ENCODE measurements at regions not wholly inside any gene's neighbourhood (a gene's known extent, or its start where the extent isn't known, plus 50 kb on each side); places are given as distances from the start of the nearest gene placed in this dataset.

DNA sequence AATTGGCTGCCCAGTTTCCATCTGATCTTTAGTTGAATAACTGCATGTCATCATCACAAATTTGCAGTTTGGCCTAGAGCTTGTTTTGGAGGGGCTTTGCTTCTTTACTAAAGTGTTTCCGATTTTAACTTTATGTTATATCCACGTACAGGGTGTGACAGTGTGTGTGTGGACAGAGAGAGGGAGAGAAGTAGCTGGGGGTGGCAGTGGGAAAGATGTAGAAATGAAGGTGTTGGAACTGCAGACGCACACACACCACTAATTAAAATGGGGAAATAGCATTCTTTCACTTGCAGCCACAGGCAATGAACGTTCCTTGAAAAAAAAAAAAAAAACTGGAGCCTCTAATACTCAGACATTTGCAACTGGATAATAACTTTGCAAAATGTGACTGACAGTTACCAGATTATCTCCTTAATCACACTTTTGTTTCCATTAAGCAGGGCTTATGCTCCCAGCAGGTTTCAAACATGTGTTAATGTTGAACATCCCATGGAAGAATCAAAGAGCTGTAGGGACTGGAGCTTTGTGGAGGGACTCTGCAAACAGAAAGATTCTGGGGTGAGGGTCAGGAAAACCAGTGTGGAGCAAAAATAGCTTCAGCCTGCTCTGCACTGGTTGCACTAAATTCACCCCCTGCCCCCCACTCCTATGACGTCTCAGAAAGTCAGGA is 238.1 kb upstream of the TENM4 start:
- no peak for DNase-seq (ENCODE audit: low read depth)

GRCh38 chr11:79676396-79676795 is 235.6 kb upstream of the TENM4 start:
- DNase-seq (ENCODE audit: low read depth) = no peak

DNA sequence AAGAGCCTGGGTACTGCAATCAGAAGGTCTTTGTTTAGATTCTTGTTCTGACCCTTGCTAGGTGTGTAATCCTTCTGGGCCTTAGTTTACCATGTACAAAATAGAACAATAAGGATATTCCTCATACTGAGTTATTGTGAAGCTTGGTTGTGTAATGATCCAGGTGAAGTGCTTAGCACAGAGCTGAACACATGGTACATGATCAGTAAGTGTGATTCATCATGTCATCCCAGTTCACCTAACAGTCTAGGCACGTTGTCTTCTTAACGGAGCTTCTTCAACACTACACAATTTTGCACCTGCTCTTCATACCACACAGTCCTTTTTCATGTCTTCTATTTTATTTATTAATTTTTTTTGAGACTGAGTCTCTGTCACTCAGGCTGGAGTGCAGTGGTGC is 234.3 kb upstream of the TENM4 start:
- DNase-seq (ENCODE audit: low read depth) = no peak

DNA sequence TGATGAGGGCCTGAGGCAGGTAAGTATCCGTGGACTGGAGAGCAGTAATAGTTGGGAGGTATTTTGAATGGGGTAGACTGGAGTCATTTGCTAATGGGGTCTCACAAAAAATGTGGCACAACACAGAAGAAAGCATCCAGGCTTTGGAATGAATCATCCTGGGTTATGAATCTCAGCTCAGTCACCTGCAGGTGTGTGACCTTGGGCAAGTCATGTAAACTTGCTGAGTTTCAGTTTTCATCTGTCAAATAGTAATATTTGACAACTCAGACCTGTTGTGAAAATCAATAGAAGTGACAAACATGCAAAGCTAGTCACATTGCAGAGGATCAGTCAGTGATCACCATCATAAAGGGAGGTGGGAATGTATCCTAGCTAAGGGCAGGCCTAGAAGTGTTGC is 232.0 kb upstream of the TENM4 start:
- no peak for DNase-seq (ENCODE audit: low read depth)

GRCh38 chr11:79671401-79671800 is 230.6 kb upstream of the TENM4 start:
- DNase-seq (ENCODE audit: low read depth) = no peak

DNA sequence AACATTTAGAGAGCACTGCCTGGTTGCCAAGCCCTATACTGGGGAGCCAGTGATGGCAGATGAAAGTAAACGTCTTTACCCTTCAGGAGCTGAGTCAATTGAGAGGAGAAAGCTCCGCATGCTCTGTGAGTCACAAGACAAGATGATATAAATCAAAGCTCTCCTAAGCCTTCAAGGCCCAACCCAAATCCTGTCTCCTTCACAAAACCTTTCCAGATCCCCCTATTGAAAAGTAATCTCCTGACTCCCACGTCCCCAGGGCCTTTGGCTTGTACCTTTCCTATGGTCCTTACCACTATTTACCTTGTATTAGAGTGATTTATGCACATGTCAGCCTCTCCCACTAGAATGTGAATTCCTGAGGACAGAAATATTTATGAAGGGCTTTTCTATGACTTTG is 230.1 kb upstream of the TENM4 start:
- peak; percentile 3 for DNase-seq (ENCODE audit: low read depth)

GRCh38 chr11:79668575-79668974 is 227.7 kb upstream of the TENM4 start:
- DNase-seq (ENCODE audit: low read depth) = no peak

DNA sequence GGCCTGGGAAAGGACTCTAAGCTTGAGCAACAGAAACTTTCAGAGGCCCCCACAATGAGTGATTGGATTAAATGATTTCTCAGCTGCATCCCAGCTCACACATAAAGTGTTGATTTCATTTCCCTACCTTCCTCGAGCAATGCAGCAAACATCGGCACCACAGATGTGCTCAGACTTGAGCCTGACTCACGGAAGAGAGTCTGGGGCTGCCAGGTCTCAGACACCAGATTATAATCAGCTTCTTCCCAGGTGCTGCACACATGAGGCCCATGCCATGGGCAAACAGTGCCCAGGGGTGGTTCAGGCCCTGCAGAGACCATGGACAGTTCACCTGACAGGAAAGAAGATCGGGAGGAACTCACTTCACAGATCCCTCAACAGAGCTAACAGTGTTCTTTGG is 226.6 kb upstream of the TENM4 start:
- DNase-seq (ENCODE audit: low read depth) = no peak

DNA sequence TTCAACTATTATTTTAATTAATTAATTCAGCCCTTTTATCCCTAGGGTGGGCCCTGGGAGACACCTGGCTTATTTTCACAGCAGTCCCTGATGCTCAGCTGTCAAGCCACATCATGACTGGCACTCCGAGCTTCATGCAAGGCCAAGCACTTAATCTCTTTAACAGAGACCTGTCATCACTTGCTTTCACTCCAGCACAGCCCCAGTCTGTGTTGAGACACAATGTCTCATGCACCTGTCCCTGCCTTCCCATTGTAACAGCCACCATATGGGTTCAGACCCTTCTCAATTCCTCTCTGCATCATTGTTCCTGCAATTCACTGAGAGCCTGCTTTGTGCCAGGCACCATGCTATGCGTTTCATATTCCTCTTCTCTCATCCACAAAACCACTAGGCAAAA is 222.2 kb upstream of the TENM4 start:
- DNase-seq (ENCODE audit: low read depth) = no peak

GRCh38 chr11:79661373-79661772 is 220.5 kb upstream of the TENM4 start:
- DNase-seq (ENCODE audit: low read depth) = no peak

DNA sequence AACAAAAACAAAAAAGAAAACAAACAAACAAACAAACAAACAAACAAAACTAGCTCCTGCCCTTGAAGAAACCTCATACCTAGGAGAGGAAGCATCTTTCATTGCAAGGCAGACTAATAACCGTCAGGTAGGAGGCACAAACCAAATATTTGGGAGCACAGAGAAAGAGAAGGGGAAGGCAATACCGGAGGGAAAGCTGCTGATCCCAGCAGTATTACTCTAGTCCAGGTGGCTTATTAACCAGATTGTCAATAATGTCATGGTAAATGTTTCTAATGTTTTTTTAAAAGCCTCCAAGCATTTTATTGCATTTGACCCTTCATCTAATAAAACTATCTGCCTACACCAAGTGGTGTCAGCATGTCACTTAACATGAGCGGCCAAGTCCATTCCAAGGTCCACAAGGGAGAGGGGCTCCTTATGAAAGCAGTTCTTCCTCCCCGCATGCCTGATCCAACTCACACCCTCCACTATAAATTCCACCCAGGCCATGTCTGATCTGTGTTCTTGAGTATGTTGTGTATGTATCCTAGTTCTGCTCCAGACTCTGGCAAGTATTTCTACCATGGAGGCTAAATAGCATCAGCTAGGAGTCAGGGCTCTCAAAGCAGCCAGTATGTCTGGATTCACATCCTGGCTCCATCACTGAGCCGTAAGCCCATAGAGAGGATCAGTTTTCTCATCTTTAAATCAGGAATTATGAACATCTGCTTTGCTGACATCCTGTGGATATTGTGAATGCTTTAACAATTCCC is 208.1 kb upstream of the TENM4 start:
- DNase-seq (ENCODE audit: low read depth) = no peak

- DNase-seq (ENCODE audit: low read depth) = peak; percentile 4
These were observed 196.4 kb upstream of the TENM4 start for GRCh38 chr11:79637219-79637618.

GRCh38 chr11:79634905-79635304 is 194.1 kb upstream of the TENM4 start:
- DNase-seq (ENCODE audit: low read depth) = no peak

DNA sequence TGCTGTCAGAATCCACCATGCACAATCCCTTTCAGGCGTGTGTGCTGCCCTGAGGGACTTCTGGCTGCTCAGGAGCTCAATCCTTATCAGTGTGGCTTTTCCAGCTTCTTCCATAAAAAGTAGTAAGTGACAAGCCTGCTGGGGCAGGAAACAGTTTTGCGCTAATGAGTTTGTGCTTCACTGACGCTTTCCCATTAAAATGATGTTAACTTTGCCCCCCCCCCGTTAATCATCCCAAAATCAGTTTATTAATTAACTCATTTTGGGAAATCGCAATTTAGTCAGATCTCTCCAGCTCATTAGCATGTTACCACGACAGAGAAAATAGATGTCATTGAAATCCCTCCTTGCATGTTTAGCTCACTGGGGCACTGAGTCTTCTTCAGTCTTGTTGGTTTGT is 186.5 kb upstream of the TENM4 start:
- no peak for DNase-seq (ENCODE audit: low read depth)

DNA sequence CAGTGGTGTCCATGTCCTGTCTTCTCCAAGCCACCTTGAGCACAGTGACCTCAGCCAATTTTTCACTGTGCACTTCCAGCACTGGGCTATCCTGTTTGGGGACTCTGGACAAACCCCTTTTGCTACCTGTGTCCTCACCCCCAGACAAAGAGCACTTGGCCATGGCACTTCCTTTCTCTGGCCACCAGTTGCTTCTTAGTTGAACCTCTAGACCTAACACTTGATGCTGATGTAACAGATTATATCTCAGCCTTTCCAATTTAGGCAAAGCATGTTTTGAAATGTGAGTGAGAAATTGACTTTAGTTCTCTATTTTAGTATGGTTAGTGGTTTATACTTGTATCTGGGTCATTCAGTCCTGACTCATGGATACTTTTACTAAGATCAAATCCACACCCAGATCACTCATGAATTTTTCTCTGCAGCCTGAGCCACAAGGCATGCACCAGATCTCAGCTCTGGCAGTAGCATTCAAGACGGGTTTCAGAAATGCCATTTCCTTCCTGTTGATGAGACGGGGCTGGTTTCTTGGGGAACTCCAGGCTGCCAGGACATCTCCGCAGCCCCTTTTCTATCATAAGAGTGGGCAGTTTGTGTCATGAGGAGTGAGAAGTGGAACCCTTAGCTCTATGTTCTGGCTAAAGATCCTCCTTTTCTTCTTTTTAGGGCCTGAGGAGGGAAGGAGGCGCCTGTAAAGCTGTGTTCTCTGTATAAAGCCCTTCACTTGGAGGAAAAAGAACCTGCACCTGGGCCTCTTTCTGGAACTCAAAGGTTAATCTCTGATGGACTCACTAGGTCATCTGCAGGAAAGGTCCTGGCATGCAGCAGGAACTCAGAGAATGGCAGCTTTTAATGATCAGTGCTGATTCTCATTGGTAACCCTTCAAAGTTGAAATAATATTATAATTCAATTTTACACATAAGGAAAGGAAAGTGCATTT is 185.6 kb upstream of the TENM4 start:
- DNase-seq (ENCODE audit: low read depth) = no peak

DNA sequence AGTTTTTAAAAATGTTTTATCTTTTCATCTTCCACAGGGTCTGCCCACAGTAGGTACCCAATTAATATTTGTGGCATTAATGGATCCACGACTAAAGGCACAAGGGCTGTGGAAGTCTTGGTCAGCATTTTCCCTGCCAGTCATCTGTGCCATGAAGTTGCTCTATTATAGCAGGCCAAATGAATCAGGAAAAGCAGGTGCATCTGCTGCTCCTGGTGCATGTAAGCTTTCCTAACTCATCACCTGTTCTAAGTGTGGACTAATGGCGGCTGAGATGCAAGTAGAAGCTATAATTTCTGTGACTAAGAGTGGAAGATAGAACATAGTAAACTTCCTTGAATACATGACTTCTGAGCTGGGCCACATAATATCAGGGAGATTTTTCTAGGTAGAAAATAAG is 182.5 kb upstream of the TENM4 start:
- DNase-seq (ENCODE audit: low read depth) = no peak

DNA sequence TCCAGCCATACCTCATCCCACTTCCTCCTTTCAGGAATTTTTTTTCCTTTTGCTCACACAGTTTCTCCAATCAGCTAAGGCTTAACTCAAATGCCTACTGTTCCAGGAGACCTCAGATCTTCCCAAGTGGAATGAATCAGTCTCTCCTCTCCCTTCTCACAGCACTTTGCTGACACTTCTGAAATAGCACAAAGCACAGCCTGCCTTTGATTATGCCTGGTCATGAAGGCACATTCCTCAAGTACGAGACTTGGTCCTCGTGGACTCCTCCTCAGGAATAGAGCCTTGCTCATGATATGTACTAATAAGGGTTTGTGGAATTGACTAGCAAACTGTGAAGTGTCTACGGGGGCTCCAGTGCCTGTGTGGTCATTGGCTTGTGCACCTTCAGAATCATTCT is 176.7 kb upstream of the TENM4 start:
- DNase-seq (ENCODE audit: low read depth) = no peak

DNA sequence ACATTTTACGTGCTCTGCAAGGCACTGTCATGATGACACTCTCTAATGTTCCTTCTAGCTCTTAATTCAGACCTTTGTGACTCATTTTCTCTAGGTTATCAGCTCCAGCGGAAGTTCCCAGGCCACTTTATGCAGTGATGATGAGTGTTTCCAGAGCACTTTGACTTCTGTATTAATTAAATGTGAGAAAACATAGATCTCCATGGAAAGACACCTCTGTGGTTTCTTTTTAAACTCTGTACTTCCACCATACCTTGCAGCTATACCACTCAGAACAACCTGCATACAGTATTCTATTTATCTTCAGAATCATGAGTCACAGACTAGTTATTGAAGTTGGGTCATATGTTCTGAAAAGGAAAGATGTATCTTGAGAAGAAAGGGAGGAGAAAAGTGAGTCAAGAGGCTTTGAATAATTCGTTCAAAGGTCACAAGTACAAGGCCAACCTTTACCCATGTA is 175.6 kb upstream of the TENM4 start:
- DNase-seq (ENCODE audit: low read depth) = peak; percentile 2

DNA sequence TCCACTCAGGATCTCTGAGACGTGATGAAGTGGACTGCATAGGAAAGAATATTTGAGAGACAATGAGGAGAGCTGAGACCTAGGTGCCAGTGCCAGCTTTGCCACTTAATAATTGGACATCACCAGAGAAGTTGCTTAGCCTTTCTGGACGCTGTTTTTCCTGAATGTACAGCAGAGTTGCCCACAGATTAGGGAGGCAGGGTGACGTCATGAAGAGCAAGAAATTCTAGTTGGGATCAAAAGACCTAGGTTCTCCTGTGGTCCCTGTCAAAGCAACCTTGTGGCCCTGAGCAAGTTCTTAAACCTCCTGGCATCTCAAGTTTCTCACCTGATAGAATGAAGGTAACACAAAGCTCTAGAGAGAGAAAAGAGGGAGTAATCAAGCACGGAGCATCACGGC is 174.6 kb upstream of the TENM4 start:
- no peak for DNase-seq (ENCODE audit: low read depth)

- no peak for DNase-seq (ENCODE audit: low read depth)
These were observed 169.8 kb upstream of the TENM4 start for GRCh38 chr11:79610678-79611077.

GRCh38 chr11:79610139-79610538 is 169.3 kb upstream of the TENM4 start:
- no peak for DNase-seq (ENCODE audit: low read depth)

DNA sequence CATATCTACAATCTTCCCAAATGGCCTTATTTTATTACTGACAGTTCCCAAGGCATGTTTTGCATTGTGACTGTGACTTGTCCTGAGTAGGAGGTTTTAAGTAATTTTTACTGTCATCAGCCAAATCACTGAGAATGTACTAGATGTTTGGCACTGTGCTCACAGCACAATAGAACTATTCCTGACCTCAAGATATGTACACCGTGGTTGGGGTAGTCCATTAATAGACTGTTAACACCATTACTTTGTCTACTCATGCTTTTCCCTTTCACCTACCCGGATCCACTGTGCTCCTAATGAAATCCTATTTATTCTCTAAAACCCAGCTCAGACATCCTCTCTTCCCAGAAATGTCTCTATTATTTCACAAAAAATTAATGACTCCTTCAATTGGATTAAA is 168.7 kb upstream of the TENM4 start:
- no peak for DNase-seq (ENCODE audit: low read depth)
